DND-41 (cell line): ENCODE measurements at regions not wholly inside any gene's neighbourhood (a gene's known extent, or its start where the extent isn't known, plus 50 kb on each side); places are given as distances from the start of the nearest gene placed in this dataset.

Source experiments
- CTCF ChIP-seq: IDR thresholded peaks from 2 replicates; pipeline ENCODE4 v1.5.1; 2012; ENCODE audit warnings: borderline replicate concordance, low read length, moderate library complexity, mild to moderate bottlenecking; ENCODE audit not compliant: poor library complexity, severe bottlenecking; ENCODE audit errors: extremely low read depth
- EZH2 ChIP-seq: IDR thresholded peaks from 3 replicates; pipeline ENCODE4 v1.6.1; 2012; ENCODE audit warnings: borderline replicate concordance, low read depth, mild to moderate bottlenecking, moderate library complexity, low read length, inconsistent platforms; ENCODE audit not compliant: severe bottlenecking

DNA sequence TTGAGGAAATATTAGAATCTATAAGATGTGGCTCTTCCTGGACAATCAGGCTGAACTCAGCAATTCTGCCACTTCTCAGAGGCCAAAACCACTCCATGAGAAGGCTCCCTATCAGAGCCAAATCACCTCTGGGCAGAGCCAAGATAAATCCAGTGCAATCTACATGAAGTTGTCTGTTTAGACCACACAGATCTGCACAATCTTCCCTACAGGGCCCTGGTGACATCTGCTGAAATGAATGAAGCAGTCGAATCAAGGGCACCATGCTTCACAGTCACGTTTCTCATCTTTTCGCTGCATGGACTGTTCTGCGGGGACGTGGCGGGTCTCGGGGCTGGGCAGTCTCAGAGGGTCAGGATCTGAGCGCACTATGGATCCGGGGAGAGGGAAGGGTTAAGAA lies 60.1 kb upstream of the CD93 start:
- TF ChIP-seq CTCF (no peak), EZH2 (no peak)
